K562 (cell line): ENCODE measurements at regions not wholly inside any gene's neighbourhood (a gene's known extent, or its start where the extent isn't known, plus 50 kb on each side); places are given as distances from the start of the nearest gene placed in this dataset.

ENCODE experiments used
- ATAC-seq: fragments of 200-7000 bp; cut with Tn5 transposase; 3 replicates; pipeline ENCODE4 v1.9.1; 2020; ENCODE audit warnings: moderate library complexity
- BruUV-seq: library from RNA; stranded (reverse); fragments of 400-500 nt; replicated peaks from 2 replicates; lab custom pipeline; 2021; lab: Mats Ljungman, UMichigan
- CTCF ChIA-PET: fragments of 300-600 bp; formaldehyde crosslinking; extraction: SDS; loops from one replicate; lab custom pipeline; 2021; ENCODE audit warnings: low intra/inter-chr PET ratio; lab: Yijun Ruan, JAX
- POLR2A ChIA-PET: fragments of 300-600, 350-650 bp; sonication (Branson Sonifier 250); formaldehyde crosslinking; extraction: SDS; loops from one replicate; lab custom pipeline; 2021; ENCODE audit warnings: antibody characterized with exemption, inconsistent platforms; lab: Yijun Ruan, JAX
- DNase-seq, 4 experiments: peaks; one replicate each; pipeline versions ENCODE4 v3.0.0 to v3.0.0-alpha.2; 2011 to 2018; ENCODE audit warnings: low spot score in 3 of 4, mixed read lengths in 3 of 4; ENCODE audit errors: extremely low read depth in 1 of 4
- FAIRE-seq: peaks from 2 replicates; lab custom pipeline; 2011; peaks lifted over from hg19 to GRCh38; lab: Jason Lieb, UNC
- H2AFZ ChIP-seq: 2 replicates; pipeline ENCODE4 v1.6.0; 2011; ENCODE audit warnings: low read depth, low read length, control low read depth, inconsistent platforms
- H3K27ac ChIP-seq: fragments of 200-600 bp; 3 replicates; pipeline ENCODE4 v1.8.0; 2011; ENCODE audit warnings: low read depth, mild to moderate bottlenecking, control low read depth, inconsistent platforms, low read length, moderate library complexity, mixed read lengths; ENCODE audit errors: extremely low read depth
- H3K27me3 ChIP-seq, 2 experiments: fragments of 300-600 bp in 1 of 2; 2 replicates in 1 of 2; 3 replicates in 1 of 2; pipeline versions ENCODE4 v1.6.0 to v1.8.0; 2011; ENCODE audit warnings: inconsistent platforms in 2 of 2, low read length in 2 of 2, mild to moderate bottlenecking in 1 of 2, mixed read lengths in 1 of 2, moderate library complexity in 1 of 2; ENCODE audit not compliant: control insufficient read depth in 2 of 2, insufficient read depth in 2 of 2
- H3K36me3 ChIP-seq: fragments of 300-600 bp; 3 replicates; pipeline ENCODE4 v1.8.0; 2011; ENCODE audit warnings: mild to moderate bottlenecking, low read length, inconsistent platforms; ENCODE audit not compliant: control insufficient read depth, insufficient read depth
- H3K4me1 ChIP-seq, 2 experiments: fragments of 200-600 bp in 1 of 2; replicated peaks in 1 of 2; 2 replicates in 1 of 2; 3 replicates in 1 of 2; pipeline versions ENCODE4 v1.5.1 to v1.8.0; 2011; ENCODE audit warnings: inconsistent platforms in 2 of 2, low read length in 2 of 2, mild to moderate bottlenecking in 1 of 2, mixed read lengths in 1 of 2, moderate library complexity in 1 of 2; ENCODE audit not compliant: control insufficient read depth in 2 of 2, insufficient read depth in 2 of 2
- H3K4me2 ChIP-seq: 2 replicates; pipeline ENCODE4 v1.6.1; 2011; ENCODE audit warnings: low read length, control low read depth, inconsistent platforms, mixed read lengths; ENCODE audit not compliant: insufficient read depth
- H3K4me3 ChIP-seq: fragments of 200-600 bp; sonication (generic), shearing (Covaris generic); 2 replicates; pipeline ENCODE4 v1.5.1; 2016; ENCODE audit warnings: control low read depth, inconsistent platforms
- H3K79me2 ChIP-seq: fragments of 200-600 bp; 3 replicates; pipeline ENCODE4 v1.8.0; 2011; ENCODE audit warnings: low read length, inconsistent platforms; ENCODE audit not compliant: control insufficient read depth, insufficient read depth
- H3K9ac ChIP-seq, 2 experiments: 2 replicates each; pipeline versions ENCODE4 v1.6.0 to v1.6.1; 2011; ENCODE audit warnings: low read depth in 2 of 2, low read length in 2 of 2, control low read depth in 1 of 2, inconsistent platforms in 1 of 2, mild to moderate bottlenecking in 1 of 2, mixed read lengths in 1 of 2; ENCODE audit not compliant: insufficient read depth in 1 of 2
- H3K9me1 ChIP-seq: one replicate; pipeline ENCODE4 v1.6.0; 2011; ENCODE audit warnings: inconsistent platforms, mild to moderate bottlenecking, low read length, moderate library complexity; ENCODE audit not compliant: control insufficient read depth, insufficient read depth
- H3K9me3 ChIP-seq: replicated peaks from 2 replicates; pipeline ENCODE4 v1.5.1; 2011; ENCODE audit warnings: low read depth, low read length, inconsistent platforms; ENCODE audit not compliant: control insufficient read depth, insufficient read depth
- H4K20me1 ChIP-seq: replicated peaks from 2 replicates; pipeline ENCODE4 v1.6.1; 2011; ENCODE audit warnings: low read length, inconsistent platforms, mixed read lengths; ENCODE audit not compliant: control insufficient read depth, insufficient read depth
- ARHGAP35 ChIP-seq: fragments of 450-650 bp; IDR thresholded peaks from 2 replicates; pipeline ENCODE4 v1.6.1; 2018; ENCODE audit not compliant: partially characterized antibody
- BDP1 ChIP-seq: IDR thresholded peaks from 3 replicates; pipeline ENCODE4 v1.6.1; 2011; ENCODE audit not compliant: insufficient read length, insufficient read depth
- CEBPG ChIP-seq, 3 experiments: fragments of 200-800 bp in 1 of 3; sonication (Bioruptor generic) in 1 of 3; sonication (generic) in 1 of 3; formaldehyde crosslinking in 1 of 3; IDR thresholded peaks in 2 of 3; conservative IDR thresholded peaks in 1 of 3; 2 replicates each; pipeline versions ENCODE4 v1.6.1 to v1.8.0; 2016 to 2022; ENCODE audit warnings: missing compliant biosample characterization in 2 of 3, missing genetic modification characterization in 2 of 3, mild to moderate bottlenecking in 1 of 3, missing genetic modification reagents in 1 of 3
- DIDO1 ChIP-seq: fragments of 450-650 bp; IDR thresholded peaks from 2 replicates; pipeline ENCODE4 v1.6.1; 2016; ENCODE audit warnings: low read depth, missing biosample characterization, missing genetic modification characterization
- E2F8 ChIP-seq: fragments of 450-650 bp; IDR thresholded peaks from 2 replicates; pipeline ENCODE4 v1.7.1; 2018; ENCODE audit warnings: mild to moderate bottlenecking, low read depth; ENCODE audit not compliant: partially characterized antibody
- KAT8 ChIP-seq: fragments of 450-650 bp; IDR thresholded peaks from 2 replicates; pipeline ENCODE4 v1.6.1; 2016; ENCODE audit warnings: low read depth, mild to moderate bottlenecking
- NCOA1 ChIP-seq: fragments of 450-650 bp; IDR thresholded peaks from 2 replicates; pipeline ENCODE4 v1.6.1; 2016; ENCODE audit warnings: low read depth
- NEUROD1 ChIP-seq: fragments of 150-350 bp; IDR thresholded peaks from 2 replicates; pipeline ENCODE4 v1.6.1; 2014; ENCODE audit warnings: borderline replicate concordance, low read length, low read depth; ENCODE audit not compliant: partially characterized antibody
- RAD51 ChIP-seq: fragments of 450-650 bp; IDR thresholded peaks from 2 replicates; pipeline ENCODE4 v1.7.1; 2016; ENCODE audit warnings: low read depth, mild to moderate bottlenecking, borderline replicate concordance
- RBBP5 ChIP-seq: fragments of 200-600 bp; sonication (generic); IDR thresholded peaks from 2 replicates; pipeline ENCODE4 v1.6.1; 2012; ENCODE audit warnings: borderline replicate concordance, mild to moderate bottlenecking, low read length, control low read depth, inconsistent platforms; ENCODE audit not compliant: insufficient read depth, poor library complexity, severe bottlenecking
- RFX7 ChIP-seq: fragments of 250-450 bp; sonication (Bioruptor Pico); IDR thresholded peaks from 2 replicates; pipeline ENCODE4 v1.5.1; 2021; ENCODE audit warnings: mild to moderate bottlenecking
- RNF219 ChIP-seq: fragments of 250-450 bp; sonication (Bioruptor Pico); IDR thresholded peaks from 2 replicates; pipeline ENCODE4 v1.5.0; 2022; ENCODE audit warnings: mild to moderate bottlenecking
- SIX5 ChIP-seq, 2 experiments: IDR thresholded peaks; 2 replicates each; pipeline ENCODE4 v1.6.1; 2011; ENCODE audit warnings: low read length in 2 of 2, borderline replicate concordance in 1 of 2, low read depth in 1 of 2, mild to moderate bottlenecking in 1 of 2, moderate library complexity in 1 of 2; ENCODE audit not compliant: insufficient read depth in 1 of 2
- SMARCE1 ChIP-seq: fragments of 450-650 bp; IDR thresholded peaks from 2 replicates; pipeline ENCODE4 v1.7.1; 2016; ENCODE audit warnings: mild to moderate bottlenecking
- SNIP1 ChIP-seq: fragments of 450-650 bp; IDR thresholded peaks from 2 replicates; pipeline ENCODE4 v1.7.1; 2017; ENCODE audit warnings: low read depth, mild to moderate bottlenecking
- U2AF2 ChIP-seq: fragments of 200-400 bp; formaldehyde crosslinking; optimal IDR thresholded peaks from 2 replicates; pipeline ENCODE3; 2017; ENCODE audit warnings: low read depth, mild to moderate bottlenecking, low read length
- ZKSCAN3 ChIP-seq: fragments of 250-450 bp; sonication (Bioruptor Pico); IDR thresholded peaks from 2 replicates; pipeline ENCODE4 v1.4.0; 2020
- ZNF134 ChIP-seq: fragments of 250-450 bp; sonication (Bioruptor Pico); conservative IDR thresholded peaks from 2 replicates; pipeline ENCODE4 v1.4.0; 2020
- ZNF695 ChIP-seq: fragments of 450-650 bp; formaldehyde crosslinking; IDR thresholded peaks from 2 replicates; pipeline ENCODE4 v1.4.0; 2020; ENCODE audit warnings: mild to moderate bottlenecking, moderate library complexity
- WGBS: fragments of 100-300 bp; shearing (Covaris generic); methylation state at CpG from one replicate; pipeline ENCODE4 v1.1.6; 2016; ENCODE audit warnings: low coverage, mixed read lengths; ENCODE audit not compliant: insufficient coverage; ENCODE audit errors: missing lambda C conversion rate; 5-methylcytosine and 5-hydroxymethylcytosine counted together
- in situ Hi-C: fragments of 300-500 bp; cut with MboI; formaldehyde crosslinking; loops from 4 replicates; pipeline ENCODE4 v1.15.0; 2018; ENCODE audit warnings: inconsistent platforms, mixed read lengths
- intact Hi-C: fragments of 100-400 bp; cut with micrococcal nuclease; formaldehyde crosslinking; loops from 2 replicates; pipeline ENCODE4 v1.14.2; 2022

- intact Hi-C loops (no loop called here), in situ Hi-C loops (no loop called here)
- H3K4me1 ChIP-seq: no peaks in the 10 kb centered on the region
- H3K27me3 ChIP-seq: no peaks in the 10 kb centered on the region
- no peak for FAIRE-seq
- 8% methylated on average over 5 of the region's 5 CpGs for WGBS
- no TSS peak for BruUV-seq
- no peaks in the 10 kb centered on the region for H3K36me3 ChIP-seq
- no peaks in the 10 kb centered on the region for H3K9me3 ChIP-seq
- no peak overlapping the region for H2AFZ ChIP-seq
- ATAC-seq: no peak
- H3K4me2 ChIP-seq: no peak overlapping the region
- H4K20me1 ChIP-seq: no peaks in the 10 kb centered on the region
- no peak overlapping the region for H3K27ac ChIP-seq
- DNase-seq: no peak
- H3K79me2 ChIP-seq: no peaks in the 10 kb centered on the region
- CTCF ChIA-PET: no interaction called here
- TF ChIP-seq KAT8 (no peak), DIDO1 (tag) (no peak), NCOA1 (no peak), SMARCE1 (no peak), RBBP5 (no peak), ZNF695 (CRISPR knock-in tag) (no peak), BDP1 (no peak), ZNF134 (CRISPR knock-in tag) (no peak), RFX7 (no peak), SNIP1 (no peak), RNF219 (CRISPR knock-in tag) (no peak), ARHGAP35 (no peak), U2AF2 (no peak), E2F8 (no peak), RAD51 (no peak), NEUROD1 (no peak), SIX5 (IDR thresholded peaks at IDR 0.05; ENCODE audit: borderline replicate concordance in 1 of 2, insufficient read depth in 1 of 2, low read depth in 1 of 2, low read length in 2 of 2) (no peak), ZKSCAN3 (CRISPR knock-in tag) (no peak), CEBPG (CRISPR knock-in tag; IDR thresholded peaks at IDR 0.05) (no peak), CEBPG (tag; conservative IDR thresholded peaks at IDR 0.05 in 1 of 2, IDR thresholded peaks at IDR 0.05 in 1 of 2) (no peak)
- no peaks in the 10 kb centered on the region for H3K9me1 ChIP-seq
- no peak overlapping the region for H3K4me3 ChIP-seq
- H3K9ac ChIP-seq: no peak overlapping the region
- POLR2A ChIA-PET: no interaction called here
Observed at GRCh38 chr14:22280497-22281316, 308.3 kb downstream of the DAD1 start.
